HG03039 (cell line): ENCODE measurements at regions not wholly inside any gene's neighbourhood (a gene's known extent, or its start where the extent isn't known, plus 50 kb on each side); places are given as distances from the start of the nearest gene placed in this dataset.
"Not testable (repeated sequence)": the region's sequence is repeated elsewhere in the genome, so short reads cannot be mapped to it uniquely, and the experiment has no call there.

Experiments used
- ATAC-seq: cut with Tn5 transposase; IDR thresholded peaks from one replicate; pipeline ENCODE4 v1.9.1; 2021; ENCODE audit warnings: mild to moderate bottlenecking, moderate library complexity; ENCODE audit not compliant: unreplicated experiment

- no peak for ATAC-seq
These were observed 151.4 kb upstream of the DAAM1 start for GRCh38 chr14:59037086-59037485.

GRCh38 chr14:59037620-59038019, 150.8 kb upstream of the DAAM1 start:
- ATAC-seq, result no peak

GRCh38 chr14:59038746-59039145, 149.7 kb upstream of the DAAM1 start:
- ATAC-seq, result no peak

GRCh38 chr14:59041308-59041707, 147.2 kb upstream of the DAAM1 start:
- no peak for ATAC-seq

GRCh38 chr14:59044707-59045106, 143.8 kb upstream of the DAAM1 start:
- ATAC-seq, result no peak

GRCh38 chr14:59046746-59047145, 141.7 kb upstream of the DAAM1 start:
- no peak for ATAC-seq

- no peak for ATAC-seq
These were observed 133.5 kb upstream of the DAAM1 start for GRCh38 chr14:59055006-59055405.

GRCh38 chr14:59055439-59056045, 132.9 kb upstream of the DAAM1 start:
- no peak for ATAC-seq

- no peak for ATAC-seq
These were observed 130.9 kb upstream of the DAAM1 start for GRCh38 chr14:59057551-59057950.

- not testable (repeated sequence) for ATAC-seq
These were observed 129.7 kb upstream of the DAAM1 start for GRCh38 chr14:59058776-59059175.

- ATAC-seq, result no peak
These were observed 127.6 kb upstream of the DAAM1 start for GRCh38 chr14:59060841-59061240.

GRCh38 chr14:59061292-59061691, 127.2 kb upstream of the DAAM1 start:
- no peak for ATAC-seq

GRCh38 chr14:59063259-59063658, 125.2 kb upstream of the DAAM1 start:
- no peak for ATAC-seq

GRCh38 chr14:59067127-59067894, 121.2 kb upstream of the DAAM1 start:
- no peak for ATAC-seq

GRCh38 chr14:59069163-59069854, 119.2 kb upstream of the DAAM1 start:
- ATAC-seq, result no peak

- no peak for ATAC-seq
These were observed 113.0 kb upstream of the DAAM1 start for GRCh38 chr14:59075506-59075905.

- no peak for ATAC-seq
These were observed 106.7 kb upstream of the DAAM1 start for GRCh38 chr14:59081720-59082119.

- ATAC-seq, result no peak
These were observed 103.2 kb upstream of the DAAM1 start for GRCh38 chr14:59085207-59085739.

GRCh38 chr14:59086241-59086882, 102.1 kb upstream of the DAAM1 start:
- ATAC-seq, result no peak

GRCh38 chr14:59087240-59087639, 101.2 kb upstream of the DAAM1 start:
- ATAC-seq, result no peak

- ATAC-seq, result no peak
These were observed 100.8 kb upstream of the DAAM1 start for GRCh38 chr14:59087711-59088110.
